SU-DHL-6 (cell line): ENCODE measurements at regions not wholly inside any gene's neighbourhood (a gene's known extent, or its start where the extent isn't known, plus 50 kb on each side); places are given as distances from the start of the nearest gene placed in this dataset.
"Not testable (repeated sequence)": the region's sequence is repeated elsewhere in the genome, so short reads cannot be mapped to it uniquely, and the experiment has no call there.

Source experiments
- CTCF ChIP-seq: fragments of 200-600 bp; sonication (generic); IDR thresholded peaks from one replicate; pipeline ENCODE4 v1.5.1; 2017; ENCODE audit warnings: antibody characterized with exemption, mild to moderate bottlenecking, low read length, moderate library complexity; ENCODE audit not compliant: insufficient read depth, poor library complexity, severe bottlenecking
- EZH2phosphoT487 ChIP-seq: fragments of 200-600 bp; sonication (generic), shearing (Covaris generic); conservative IDR thresholded peaks from 2 replicates; pipeline ENCODE4 v1.6.1; 2018; ENCODE audit warnings: mild to moderate bottlenecking, antibody characterized with exemption, low read length, moderate library complexity, mixed read lengths

GRCh38 chr22:10710923-10711322 lies 4817.1 kb upstream of the OR11H1 start:
- TF ChIP-seq CTCF, EZH2phosphoT487: not testable (repeated sequence)
